Stimulated activated CD8-positive, alpha-beta memory T cell treated with anti-CD3 and anti-CD28 coated beads, Interleukin-7, amount 100 ng/mL, for 4 hours (primary cell): ENCODE measurements at regions not wholly inside any gene's neighbourhood (a gene's known extent, or its start where the extent isn't known, plus 50 kb on each side); places are given as distances from the start of the nearest gene placed in this dataset.

Experiments
- DNase-seq, 2 donors: peaks; one replicate each; pipeline ENCODE4 v3.0.0-alpha.2; 2020; ENCODE audit warnings: low read depth in 2 of 2

DNA sequence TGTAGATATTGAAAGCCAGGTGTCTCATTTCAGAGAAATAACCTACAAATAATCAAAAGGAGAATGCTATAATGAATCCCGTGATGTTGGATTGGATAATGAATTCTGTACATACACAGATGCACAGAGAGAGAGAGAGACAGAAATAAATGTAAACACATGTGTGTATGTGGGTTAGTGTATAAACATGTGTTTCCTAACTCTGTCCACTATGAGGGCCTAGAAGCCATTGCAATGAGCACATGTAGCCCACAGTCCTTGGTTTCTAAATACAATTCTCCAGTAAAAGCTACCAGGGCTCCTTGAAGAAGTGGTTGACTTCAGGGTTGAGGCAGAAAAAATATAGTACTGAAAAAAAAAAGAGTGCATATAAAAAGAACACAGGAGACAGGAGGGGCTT lies 109.5 kb downstream of the INHBB start:
- no peak for DNase-seq

DNA sequence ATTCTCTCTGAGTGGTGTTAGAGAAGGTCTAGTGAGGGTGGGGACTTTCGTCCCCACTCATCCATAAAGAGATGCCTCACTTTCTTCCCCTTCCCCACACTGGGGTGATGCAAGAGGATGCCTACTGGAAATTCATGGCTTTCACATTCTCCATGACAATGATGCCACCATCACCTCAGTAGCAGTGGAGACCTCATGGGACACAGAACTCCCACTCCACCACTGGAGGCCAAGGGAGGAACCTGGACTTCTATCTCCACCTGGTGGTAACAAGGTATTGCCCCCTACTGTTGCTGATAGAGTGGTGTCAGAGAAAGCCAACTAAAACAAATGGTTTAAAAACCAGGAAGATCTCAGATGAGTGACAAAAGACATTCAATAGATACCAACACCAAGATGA lies 110.9 kb downstream of the INHBB start:
- no peak for DNase-seq

DNA sequence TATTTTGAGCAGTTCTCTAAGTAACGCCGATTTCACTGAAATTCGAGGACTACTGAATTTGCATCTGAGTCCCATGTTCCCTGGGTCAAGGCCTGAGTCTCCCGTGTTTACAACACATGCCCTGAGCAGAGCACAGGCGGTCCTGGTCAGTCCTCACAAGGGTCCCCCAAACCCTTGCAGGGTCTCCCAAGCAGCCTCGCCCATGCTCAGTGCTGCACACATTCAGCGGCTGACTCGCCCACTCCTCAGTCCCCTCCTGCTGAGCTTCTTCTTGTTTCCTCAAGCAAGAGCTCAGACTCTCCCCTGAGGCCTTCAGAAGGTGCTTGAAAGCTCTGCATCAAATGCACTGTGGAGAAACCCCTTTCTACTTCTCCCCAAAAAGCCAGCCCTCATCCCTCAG lies 114.6 kb downstream of the INHBB start:
- no peak for DNase-seq

DNA sequence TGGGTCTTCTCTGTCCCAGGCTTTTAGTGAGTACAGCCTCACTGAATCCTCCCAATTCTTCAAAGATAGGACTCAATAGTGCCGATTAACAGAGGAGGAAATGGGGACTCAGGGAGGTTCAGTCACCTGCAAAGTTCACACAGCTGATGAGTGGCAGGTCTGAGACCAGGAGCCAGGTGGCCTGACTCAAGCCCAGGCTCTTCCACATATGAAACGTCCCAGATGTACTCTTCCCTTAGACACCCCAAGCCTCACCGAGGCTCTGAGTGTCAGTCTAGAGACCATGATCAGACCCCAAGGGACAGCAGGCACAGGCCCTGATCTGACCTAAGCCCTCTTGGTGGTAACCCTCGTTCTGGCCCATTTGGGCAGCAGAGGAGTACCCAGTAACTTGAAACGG lies 115.2 kb downstream of the INHBB start:
- no peak for DNase-seq

DNA sequence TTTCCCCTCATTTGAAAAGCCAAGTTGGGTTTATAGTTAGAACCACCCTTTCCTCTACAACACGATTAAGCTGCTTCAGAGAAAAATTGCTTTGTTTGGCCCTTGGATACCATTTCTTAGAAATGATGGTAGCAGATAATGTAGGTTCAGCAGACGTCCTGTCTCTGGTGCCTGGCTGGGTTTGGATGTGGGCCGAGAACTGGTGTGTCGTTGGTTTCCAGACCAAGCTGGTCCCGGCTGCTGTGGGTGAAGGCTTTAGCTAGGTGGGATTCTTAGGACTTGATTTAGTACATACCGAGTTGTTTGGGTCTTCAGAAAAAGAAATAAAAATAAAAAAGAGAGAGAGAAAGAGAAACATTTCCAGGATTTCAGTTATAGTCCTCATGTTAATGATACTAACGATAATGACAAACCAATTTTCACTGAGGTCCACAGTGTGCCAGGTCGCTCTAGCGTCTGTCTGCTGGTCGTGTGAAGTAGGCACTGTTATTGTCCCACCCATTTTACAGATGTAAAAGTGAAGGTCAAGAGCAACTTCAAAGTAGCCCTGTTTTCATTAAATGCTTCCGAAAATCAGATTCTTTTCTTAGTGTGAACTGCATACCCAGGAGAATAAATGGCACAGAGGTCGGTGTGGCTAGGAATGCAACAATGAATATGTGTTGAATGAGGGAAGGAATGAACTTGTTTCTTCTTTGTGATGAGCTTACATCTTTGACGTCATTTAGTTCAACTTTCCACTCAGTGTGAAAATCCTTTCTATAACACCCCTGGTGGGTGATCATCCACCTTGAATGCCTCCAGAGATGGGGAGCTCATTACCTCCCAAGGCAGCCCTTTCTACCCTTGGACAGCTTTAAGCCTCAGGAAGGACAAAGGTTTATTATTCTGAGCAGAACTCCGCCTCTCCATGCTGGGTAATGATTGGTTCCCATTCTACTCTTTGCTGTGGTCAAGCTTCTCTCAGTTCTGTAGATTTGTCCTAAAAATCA lies 115.9 kb downstream of the INHBB start:
- DNase-seq: no peak

DNA sequence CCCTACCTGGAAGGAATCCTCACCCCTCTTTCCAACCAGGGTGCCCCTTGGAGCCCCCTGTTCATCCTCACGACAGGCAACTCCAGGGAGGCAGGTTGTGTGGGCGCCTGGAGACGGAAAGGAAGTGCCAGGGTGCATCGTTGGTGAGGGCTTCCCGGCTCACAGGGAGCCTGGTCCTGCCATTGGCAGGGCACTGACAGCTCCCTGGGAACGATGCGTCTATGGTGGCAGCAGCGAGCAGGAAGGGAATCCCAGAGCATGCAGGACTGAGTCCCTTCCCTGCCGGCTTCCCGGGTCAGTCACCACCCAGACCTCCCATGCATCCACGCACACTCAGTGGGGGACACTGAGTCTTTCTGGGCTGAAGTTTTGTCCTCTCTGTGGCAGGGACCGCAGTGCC lies 117.6 kb downstream of the INHBB start:
- DNase-seq: no peak

DNA sequence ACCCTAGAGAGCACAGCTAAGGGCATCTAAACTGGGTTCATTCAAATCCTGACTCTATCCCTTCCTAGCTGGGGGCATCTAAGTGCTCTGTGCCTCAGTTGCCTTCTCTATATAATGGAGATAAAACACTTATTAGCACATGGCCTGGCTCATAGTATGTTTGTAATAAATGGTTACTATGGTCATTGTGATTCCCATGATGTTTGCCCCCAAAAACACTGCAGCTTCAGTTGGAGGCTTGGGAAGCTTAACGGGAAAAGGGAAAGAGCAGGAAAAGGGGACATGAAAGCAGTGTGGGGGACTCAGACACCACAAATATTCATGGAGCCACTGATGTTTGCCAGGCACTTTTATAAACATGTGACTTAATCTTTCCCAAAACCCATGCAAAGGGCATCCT lies 118.1 kb downstream of the INHBB start:
- DNase-seq: no peak

DNA sequence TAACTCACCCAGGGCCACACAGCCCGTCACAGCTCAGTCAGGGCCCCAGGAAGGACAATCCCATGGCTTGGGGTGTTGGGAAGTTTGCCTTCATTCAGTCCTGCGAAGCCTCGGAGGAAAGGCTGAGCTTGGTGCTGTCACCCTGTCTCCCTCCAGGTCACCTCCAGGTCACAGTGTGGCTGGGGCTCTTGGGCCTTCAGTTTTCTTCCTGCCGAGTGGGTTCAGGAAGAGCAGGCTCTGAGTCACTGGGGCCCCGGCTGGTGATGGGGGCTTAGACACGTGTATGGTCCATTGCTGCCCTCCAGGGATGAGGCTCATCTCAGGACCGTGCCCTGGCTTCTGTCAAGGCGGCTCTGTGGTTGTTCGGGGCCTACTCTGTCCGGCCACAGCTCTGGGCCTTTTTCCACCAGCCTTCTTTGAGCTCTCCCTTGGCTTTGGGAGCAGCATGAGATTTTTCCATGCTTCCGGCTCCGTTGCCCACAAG lies 118.6 kb downstream of the INHBB start:
- DNase-seq: no peak

DNA sequence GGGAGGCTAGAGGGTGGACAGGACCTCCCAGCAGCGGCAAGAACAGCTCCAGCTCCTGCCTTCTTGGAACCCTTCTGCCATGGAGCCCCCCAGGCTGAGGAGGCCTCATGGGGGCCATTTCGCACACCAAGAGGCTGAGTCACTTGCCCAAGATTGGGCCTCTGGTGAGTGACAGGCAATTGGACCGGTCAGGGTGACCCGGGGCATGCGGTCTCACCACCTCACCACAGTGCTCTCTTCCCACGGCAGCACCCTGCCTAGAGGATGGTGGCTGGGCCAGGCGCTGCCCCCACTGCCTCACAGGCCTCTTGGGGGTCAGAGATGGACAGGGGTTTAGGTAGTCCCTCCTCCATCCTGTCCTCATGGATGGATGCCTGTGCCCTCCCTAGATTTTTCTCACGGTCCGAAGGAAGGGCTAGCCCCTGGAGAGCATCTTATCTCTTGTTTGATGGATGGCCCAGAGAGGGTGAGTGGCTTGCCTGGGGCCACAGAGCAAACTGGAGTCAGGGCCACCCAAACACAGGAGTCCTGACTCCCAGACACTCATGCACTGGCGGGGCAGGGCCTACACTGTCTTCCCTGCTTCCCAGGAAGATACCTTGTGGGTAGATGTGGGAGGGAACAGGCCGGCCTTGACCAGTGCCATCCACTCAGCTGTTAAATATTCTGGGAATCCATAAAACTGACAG lies 119.2 kb downstream of the INHBB start:
- no peak for DNase-seq

DNA sequence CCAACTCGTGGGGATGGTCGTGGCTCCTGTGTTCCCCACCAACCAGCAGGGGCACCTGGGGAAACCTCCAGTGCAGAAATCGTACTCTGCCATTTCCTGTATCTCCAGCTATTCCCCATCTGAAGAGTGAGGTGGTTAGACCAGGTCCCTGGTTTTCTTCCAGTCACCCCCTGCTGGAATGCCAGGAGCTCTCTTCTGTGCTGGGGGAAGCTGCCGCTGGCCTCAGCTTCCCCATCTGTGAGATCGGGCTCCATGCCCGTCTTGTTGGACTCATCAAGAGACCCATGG lies 119.7 kb downstream of the INHBB start:
- no peak for DNase-seq

DNA sequence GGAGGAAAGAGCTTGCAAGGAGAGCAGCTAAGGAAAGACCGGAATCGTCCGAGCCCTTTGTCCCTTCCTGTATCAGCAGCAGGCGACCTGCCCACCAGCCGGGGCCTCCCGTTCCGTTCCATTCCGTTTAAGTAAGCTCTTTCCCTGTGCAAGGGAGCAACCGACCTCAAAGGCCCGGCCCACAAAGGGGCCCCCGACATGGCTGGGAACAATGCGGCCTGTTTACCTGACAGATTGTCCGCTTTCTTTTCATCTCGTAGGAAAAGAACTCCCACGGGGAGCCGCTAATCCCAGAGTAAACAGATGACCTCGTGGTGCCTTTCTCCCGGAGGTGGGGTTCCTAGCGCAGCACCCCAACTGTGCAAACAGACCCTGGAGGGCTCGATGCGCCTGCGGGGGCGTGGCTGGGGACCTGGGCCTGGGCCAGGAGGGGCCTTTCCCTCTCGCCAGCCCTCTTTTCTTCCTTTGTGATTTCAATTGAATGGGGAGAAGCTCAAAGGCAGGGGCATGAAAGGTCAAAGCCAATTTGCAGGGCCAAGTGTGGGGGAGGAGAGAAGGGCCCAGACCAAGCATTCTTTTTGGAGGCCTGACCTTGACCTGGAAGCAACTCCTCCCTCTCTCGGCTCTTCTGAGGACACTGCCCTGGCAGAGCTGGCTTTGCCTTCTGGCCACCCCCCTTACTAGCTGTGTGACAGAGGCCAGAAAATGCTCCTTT lies 120.2 kb downstream of the INHBB start:
- no peak for DNase-seq

DNA sequence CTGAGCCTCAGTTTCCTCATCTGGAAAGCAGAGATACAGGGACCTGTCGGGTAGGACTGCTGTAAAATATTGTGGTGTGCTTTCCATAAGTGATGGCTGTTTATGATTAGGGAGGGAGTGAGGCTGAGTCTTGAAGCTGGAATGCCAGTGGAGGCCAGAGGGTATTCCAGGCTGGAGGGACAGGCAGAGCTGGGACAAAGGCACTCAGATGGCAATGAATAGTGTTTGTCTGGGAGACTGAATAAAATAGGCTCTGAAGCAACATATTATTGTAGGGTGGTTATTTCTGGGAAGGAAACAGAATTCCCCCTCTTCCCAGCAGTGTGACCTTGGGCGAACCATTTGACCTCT lies 120.7 kb downstream of the INHBB start:
- no peak for DNase-seq

DNA sequence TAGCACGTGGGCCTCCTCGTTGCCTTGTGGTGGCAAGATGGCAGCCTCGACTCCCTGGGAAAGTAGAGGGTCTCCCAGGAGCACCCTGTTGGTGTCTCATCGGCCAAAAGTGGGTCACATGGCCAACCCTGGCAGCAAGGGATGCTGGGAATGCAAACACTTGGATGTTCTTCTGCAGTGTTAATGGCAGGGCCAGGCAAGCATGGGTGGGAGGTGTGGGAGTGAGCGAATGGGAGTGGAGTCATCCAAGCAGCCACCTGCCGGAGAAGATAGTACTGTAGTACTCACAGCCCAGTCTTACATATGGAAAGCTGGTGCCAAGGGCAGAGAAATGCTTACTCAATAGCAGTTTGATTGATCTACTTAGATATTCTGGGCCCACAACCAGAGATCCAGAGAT lies 122.2 kb downstream of the INHBB start:
- no peak for DNase-seq

DNA sequence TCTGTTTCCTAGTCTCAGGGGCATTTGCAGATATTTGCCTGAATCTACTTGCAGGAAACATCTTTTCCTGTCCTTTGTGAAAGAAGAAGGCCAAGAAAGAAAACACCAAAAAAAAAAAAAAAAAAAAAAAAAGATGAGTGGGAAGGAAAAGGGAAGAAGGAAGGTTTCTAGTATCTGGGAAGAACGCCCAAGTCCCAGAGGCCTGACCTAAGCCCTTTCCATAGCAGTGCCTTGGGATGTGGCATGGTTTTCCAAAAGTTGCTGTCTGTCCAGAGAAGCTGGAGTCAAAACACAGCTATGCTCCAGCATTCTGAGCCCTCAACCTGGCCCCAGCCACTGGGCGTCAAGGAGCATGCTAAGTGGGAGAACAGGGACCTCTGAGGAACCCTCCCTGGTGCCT lies 123.5 kb downstream of the INHBB start:
- no peak for DNase-seq

DNA sequence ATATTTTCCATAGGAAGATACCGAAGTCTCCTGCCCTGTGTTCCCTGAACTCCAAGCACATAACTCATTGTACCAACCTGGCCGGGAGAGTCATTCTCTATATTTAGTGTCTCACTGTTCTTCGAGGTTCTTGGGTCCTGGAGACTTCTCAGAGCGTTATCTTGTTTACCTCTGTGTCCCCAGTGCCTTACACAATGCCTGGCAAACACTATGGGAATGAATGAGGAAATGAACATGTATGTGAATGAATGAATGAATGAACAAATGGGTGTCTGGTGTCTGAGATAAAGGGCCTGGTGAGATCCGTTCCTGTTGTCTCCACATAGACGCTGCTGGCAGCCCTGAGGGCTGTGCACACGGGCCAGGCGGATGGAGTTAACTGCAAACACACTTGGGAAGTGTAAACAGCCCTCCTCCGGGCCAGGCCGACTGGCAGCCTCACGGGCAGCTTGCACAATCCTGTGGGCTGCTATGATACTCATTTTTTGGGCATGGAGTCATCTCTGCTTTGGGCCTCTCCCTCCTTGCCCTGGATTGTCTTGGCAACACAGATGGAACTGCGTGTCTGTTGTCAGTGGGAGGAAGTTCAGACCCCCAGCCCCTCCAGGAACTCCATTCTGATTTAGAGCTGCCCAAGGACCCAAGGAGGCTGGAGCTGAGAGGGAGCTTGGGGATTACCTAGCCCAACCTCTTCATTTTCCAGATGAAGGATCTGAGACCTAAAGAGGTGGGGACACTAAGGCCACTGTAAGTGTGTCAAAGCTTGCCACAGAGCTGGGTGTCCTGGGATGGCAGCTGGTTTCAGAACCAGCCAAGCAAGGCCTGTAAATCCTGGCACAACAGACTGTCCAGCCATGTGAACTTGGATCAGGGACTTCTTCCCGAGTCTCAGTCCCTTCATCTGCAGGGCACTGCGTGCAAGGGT lies 124.4 kb downstream of the INHBB start:
- no peak for DNase-seq

DNA sequence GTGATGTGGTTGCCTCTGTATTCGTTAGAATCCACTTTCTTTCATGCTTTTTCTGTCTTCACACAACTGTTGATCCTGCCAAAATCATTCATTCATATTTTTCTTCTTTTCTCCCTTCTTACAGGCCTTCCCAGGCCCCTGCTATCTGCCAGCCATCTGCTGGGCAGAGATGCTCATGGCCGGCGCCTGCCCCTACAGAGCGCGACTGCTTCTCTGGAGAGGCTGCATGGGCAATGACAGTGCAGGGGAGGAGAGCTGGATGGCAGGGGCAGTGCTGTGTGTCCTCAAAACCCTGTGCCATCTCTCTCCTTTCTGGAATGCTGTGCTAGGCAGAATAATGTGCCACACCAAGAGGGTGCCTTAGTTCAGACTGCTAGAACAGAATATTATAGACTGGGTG lies 125.2 kb downstream of the INHBB start:
- no peak for DNase-seq

DNA sequence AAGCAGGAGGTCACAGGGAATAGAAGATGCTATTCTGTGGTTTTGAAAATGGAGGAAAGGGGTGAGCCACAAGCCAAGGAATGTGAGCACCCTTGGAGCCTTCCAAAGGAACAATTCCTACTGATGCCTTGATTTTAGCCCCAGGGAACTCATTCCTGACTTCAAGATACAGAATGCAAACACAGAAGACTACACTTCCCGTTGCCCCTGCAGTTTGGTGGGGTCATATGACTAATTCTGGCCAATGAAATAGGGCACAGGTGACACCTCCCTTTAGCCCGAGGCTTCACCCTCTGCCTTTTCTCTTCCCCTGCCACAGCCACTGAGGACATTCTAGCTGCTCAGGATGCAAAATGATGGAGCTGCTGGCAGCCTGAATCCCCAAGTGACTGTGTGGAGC lies 126.1 kb downstream of the INHBB start:
- DNase-seq: no peak

DNA sequence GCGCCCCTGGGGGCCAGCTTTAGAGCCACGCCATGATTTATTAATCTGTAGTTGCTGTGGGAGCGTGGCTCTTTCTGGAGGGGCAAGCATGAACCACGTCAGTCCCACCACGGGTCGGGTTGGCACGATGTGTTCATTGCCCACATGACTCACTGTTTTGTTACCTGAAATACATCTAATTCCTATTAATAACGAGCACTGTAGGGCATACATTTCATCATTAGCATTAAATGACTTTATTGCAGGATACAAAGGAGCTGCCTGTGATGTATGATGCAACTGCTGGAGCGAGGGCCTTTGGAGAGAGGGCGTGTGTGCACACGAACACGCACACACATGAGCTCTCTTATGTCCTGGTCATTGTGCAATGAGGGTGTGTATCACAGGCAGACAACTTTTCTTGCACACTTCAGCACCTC lies 127.0 kb downstream of the INHBB start:
- DNase-seq: no peak

DNA sequence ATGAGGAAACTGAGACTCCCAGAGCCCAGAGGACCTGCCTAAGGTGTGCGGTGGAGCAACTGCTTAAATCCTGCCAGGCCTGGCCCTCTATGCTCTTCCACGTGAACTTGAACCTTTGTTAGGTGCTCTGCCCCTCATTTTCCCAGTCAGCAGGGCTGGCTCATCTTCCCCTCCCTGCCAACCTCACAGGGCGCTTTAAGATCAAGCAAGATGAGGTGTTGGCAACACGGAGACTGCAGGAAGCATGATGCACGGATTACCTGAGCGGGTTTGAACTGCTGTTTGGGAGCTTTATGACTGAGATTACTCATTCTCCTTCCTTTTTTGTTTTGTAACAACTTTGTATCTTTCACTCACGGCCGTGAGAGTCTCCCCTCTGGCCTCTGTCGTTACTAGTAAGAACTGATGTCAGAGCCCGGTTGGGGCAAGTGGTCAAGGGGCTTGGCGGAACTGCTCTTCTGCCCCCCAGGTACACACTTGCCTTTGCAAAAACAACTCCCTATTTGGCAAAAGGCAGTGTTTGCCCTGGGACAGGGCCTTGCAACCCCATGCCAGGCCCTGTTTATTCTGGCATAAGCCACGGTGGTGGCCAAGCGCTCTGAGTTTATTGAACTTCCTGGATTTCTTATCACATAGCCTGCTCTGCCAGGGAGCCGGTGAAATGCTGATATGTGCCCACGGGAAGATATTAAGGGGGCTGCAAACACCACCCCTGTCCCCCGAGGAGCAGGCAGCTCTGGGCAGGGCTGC lies 127.8 kb downstream of the INHBB start:
- no peak for DNase-seq

DNA sequence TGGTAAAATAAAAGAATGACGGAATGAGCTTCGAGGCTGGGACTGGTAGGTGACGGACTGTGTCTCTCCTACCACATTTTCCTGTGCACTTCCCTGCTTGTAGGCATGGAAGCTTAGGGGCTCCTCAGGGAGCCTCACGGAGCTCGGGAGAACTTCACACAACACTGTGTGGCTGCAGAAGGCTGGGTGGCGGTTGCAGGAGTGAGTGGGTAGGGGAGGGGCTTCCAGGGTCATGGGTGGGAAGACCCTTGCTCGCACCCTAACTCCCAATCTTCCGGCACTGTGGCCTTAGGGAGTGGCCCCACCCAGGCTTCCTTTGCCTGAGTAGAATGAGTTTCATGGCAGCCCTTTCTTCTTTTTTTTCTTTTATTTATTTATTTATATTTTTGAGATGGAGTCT lies 128.6 kb downstream of the INHBB start:
- no peak for DNase-seq

DNA sequence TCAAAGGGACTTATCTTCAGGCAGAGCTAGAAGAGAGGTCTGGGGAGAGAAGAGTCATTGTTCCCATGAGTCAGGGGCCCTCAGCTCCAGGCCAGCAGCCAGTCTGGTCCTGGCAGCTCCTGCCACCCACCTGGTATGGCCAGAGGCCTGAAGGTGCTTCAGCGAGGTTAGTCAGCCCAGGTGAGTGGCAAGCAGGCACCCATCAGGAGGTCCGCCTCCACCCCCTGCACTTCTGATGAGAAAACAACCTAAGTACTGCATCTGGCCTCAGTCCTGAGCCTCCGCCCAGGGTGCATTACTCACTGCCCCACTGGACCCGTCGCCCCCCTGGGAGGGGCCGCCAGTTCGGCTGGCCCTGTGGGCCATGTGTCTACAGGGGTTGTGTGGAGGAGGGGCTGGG lies 130.2 kb downstream of the INHBB start:
- no peak for DNase-seq
